ENCODE measurements at regions not wholly inside any gene's neighbourhood (a gene's known extent, or its start where the extent isn't known, plus 50 kb on each side); places are given as distances from the start of the nearest gene placed in this dataset.

GRCh38 chr1:90127288-90127953 lies 132.5 kb downstream of the ZNF326 start:
- intact Hi-C loops (cut with micrococcal nuclease): no loop called here

GRCh38 chr1:90126834-90127233 lies 131.9 kb downstream of the ZNF326 start:
- Histone ChIP-seq H3K9me3 (ENCODE audit: control insufficient read depth, insufficient read depth, low read length) (no peaks in the 10 kb centered on the region), H3K27ac (ENCODE audit: low read length) (no peak overlapping the region), H3K27me3 (ENCODE audit: control insufficient read depth, insufficient read depth, low read length) (peaks cover 3% of the 10 kb centered on the region), H3K4me3 (ENCODE audit: low read length) (no peak overlapping the region), H3K36me3 (ENCODE audit: control insufficient read depth, insufficient read depth, low read length) (no peaks in the 10 kb centered on the region), H3K4me1 (ENCODE audit: control insufficient read depth, insufficient read depth, low read length) (no peaks in the 10 kb centered on the region)
- no peak for ATAC-seq
- no peak for DNase-seq
- no peaks in the 10 kb centered on the region for H3K4me1 Mint-ChIP-seq
- no peaks in the 10 kb centered on the region for H3K9me3 Mint-ChIP-seq
- H3K36me3 Mint-ChIP-seq: no peaks in the 10 kb centered on the region
- no peak overlapping the region for H3K27ac Mint-ChIP-seq
- WGBS (ENCODE audit: insufficient coverage): 88% methylated on average over 3 of the region's 5 CpGs
- H3K4me3 Mint-ChIP-seq: no peak overlapping the region
- intact Hi-C loops (cut with micrococcal nuclease): no loop called here
- no peak for TF ChIP-seq CTCF (IDR thresholded peaks at IDR 0.05)
- H3K27me3 Mint-ChIP-seq (ENCODE audit: low read depth in 2 of 2): peaks cover 13% of the 10 kb centered on the region in 2 donors

More at GRCh38 chr1:90127288-90127953, 132.5 kb downstream of the ZNF326 start:
- Mint-ChIP-seq H3K27ac (no peak overlapping the region), H3K9me3 (no peaks in the 10 kb centered on the region), H3K36me3 (no peaks in the 10 kb centered on the region), H3K4me1 (no peaks in the 10 kb centered on the region), H3K4me3 (no peak overlapping the region), H3K27me3 (ENCODE audit: low read depth in 2 of 2) (peaks cover 10 to 13% of the 10 kb centered on the region in 2 donors)
- WGBS (ENCODE audit: insufficient coverage): no CpG with 5 or more reads among the region's 1 CpG
- no peak overlapping the region for H3K27ac ChIP-seq (ENCODE audit: low read length)
- H3K4me1 ChIP-seq (ENCODE audit: control insufficient read depth, insufficient read depth, low read length): no peaks in the 10 kb centered on the region
- no peak for TF ChIP-seq CTCF (IDR thresholded peaks at IDR 0.05)
- no peak for ATAC-seq
- H3K9me3 ChIP-seq (ENCODE audit: control insufficient read depth, insufficient read depth, low read length): no peaks in the 10 kb centered on the region
- H3K4me3 ChIP-seq (ENCODE audit: low read length): no peak overlapping the region
- DNase-seq: no peak
- no peaks in the 10 kb centered on the region for H3K36me3 ChIP-seq (ENCODE audit: control insufficient read depth, insufficient read depth, low read length)
- peaks cover 3% of the 10 kb centered on the region for H3K27me3 ChIP-seq (ENCODE audit: control insufficient read depth, insufficient read depth, low read length)

- Mint-ChIP-seq H3K27ac (no peak overlapping the region), H3K4me1 (no peaks in the 10 kb centered on the region), H3K36me3 (peaks cover 6% of the 10 kb centered on the region), H3K4me3 (no peak overlapping the region), H3K9me3 (no peaks in the 10 kb centered on the region), H3K27me3 (ENCODE audit: low read depth in 2 of 2) (peaks cover 6 to 31% of the 10 kb centered on the region in 2 donors)
- ATAC-seq (no peak), DNase-seq (no peak)
- Histone ChIP-seq H3K36me3 (ENCODE audit: control insufficient read depth, insufficient read depth, low read length) (no peaks in the 10 kb centered on the region), H3K4me3 (ENCODE audit: low read length) (no peak overlapping the region), H3K9me3 (ENCODE audit: control insufficient read depth, insufficient read depth, low read length) (no peaks in the 10 kb centered on the region), H3K27me3 (ENCODE audit: control insufficient read depth, insufficient read depth, low read length) (no peaks in the 10 kb centered on the region), H3K4me1 (ENCODE audit: control insufficient read depth, insufficient read depth, low read length) (no peaks in the 10 kb centered on the region), H3K27ac (ENCODE audit: low read length) (no peak overlapping the region)
- WGBS (ENCODE audit: insufficient coverage): 90% methylated on average over 3 of the region's 4 CpGs
- TF ChIP-seq CTCF (IDR thresholded peaks at IDR 0.05): no peak
- intact Hi-C loops (cut with micrococcal nuclease): no loop called here
Observed at GRCh38 chr1:90122654-90123340, 127.9 kb downstream of the ZNF326 start.

All from natural killer cell (primary cell).